NT2/D1 (cell line): ENCODE measurements at regions not wholly inside any gene's neighbourhood (a gene's known extent, or its start where the extent isn't known, plus 50 kb on each side); places are given as distances from the start of the nearest gene placed in this dataset.

Experiments used
- SUZ12 ChIP-seq: IDR thresholded peaks from 2 replicates; pipeline ENCODE4 v1.6.1; 2011; ENCODE audit not compliant: insufficient read length, insufficient read depth; ENCODE audit errors: extremely low read depth
- ZNF274 ChIP-seq: IDR thresholded peaks from 2 replicates; pipeline ENCODE4 v1.6.1; 2011; ENCODE audit warnings: mild to moderate bottlenecking, low read depth, low read length

GRCh38 chr2:138106606-138107005 lies 142.3 kb downstream of the HNMT start:
- no peak for TF ChIP-seq ZNF274
- no peak for TF ChIP-seq SUZ12
